ENCODE measurements at regions not wholly inside any gene's neighbourhood (a gene's known extent, or its start where the extent isn't known, plus 50 kb on each side); places are given as distances from the start of the nearest gene placed in this dataset.

DNA sequence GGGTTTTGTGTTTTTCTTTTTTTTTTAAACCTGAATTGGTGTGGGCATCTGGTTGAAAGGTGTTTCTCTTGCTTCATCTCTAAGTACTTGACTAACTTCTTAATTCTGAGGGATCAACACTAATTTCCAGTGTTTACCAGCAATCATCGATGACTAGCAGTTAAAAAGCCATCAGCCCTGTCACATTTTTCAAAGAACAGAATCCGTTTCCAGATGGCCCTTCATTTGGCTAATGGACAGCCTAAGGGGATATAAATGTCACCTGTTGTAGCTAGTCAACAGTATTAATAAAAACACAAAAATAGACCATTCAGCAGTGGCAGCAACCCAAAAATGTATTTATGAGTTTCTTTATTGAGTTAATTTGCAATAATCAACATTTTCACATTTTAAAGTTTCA lies 1076.5 kb downstream of the MAT2B start:
- Mint-ChIP-seq H3K36me3 (ENCODE audit: low read depth) (no peaks in the 10 kb centered on the region), H3K4me3 (no peak overlapping the region), H3K27me3 (ENCODE audit: insufficient read depth) (no peaks in the 10 kb centered on the region), H3K4me1 (peaks cover 1% of the 10 kb centered on the region), H3K9me3 (no peaks in the 10 kb centered on the region), H3K27ac (no peak overlapping the region)
- TF ChIP-seq, protein P1, sequence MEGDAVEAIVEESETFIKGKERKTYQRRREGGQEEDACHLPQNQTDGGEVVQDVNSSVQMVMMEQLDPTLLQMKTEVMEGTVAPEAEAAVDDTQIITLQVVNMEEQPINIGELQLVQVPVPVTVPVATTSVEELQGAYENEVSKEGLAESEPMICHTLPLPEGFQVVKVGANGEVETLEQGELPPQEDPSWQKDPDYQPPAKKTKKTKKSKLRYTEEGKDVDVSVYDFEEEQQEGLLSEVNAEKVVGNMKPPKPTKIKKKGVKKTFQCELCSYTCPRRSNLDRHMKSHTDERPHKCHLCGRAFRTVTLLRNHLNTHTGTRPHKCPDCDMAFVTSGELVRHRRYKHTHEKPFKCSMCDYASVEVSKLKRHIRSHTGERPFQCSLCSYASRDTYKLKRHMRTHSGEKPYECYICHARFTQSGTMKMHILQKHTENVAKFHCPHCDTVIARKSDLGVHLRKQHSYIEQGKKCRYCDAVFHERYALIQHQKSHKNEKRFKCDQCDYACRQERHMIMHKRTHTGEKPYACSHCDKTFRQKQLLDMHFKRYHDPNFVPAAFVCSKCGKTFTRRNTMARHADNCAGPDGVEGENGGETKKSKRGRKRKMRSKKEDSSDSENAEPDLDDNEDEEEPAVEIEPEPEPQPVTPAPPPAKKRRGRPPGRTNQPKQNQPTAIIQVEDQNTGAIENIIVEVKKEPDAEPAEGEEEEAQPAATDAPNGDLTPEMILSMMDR (conservative IDR thresholded peaks at IDR 0.05): no peak
- WGBS, 2 experiments (ENCODE audit: insufficient coverage in 1 of 2, insufficient read length in 1 of 2): 70 to 93% methylated on average over 1 to 2 of the region's 2 CpGs
- Histone ChIP-seq H3K36me3 (ENCODE audit: control insufficient read depth, insufficient read depth, low read length) (no peaks in the 10 kb centered on the region), H3K9me3 (ENCODE audit: control insufficient read depth, low read length) (no peaks in the 10 kb centered on the region), H3K4me3 (ENCODE audit: low read length) (no peak overlapping the region), H3K4me1 (ENCODE audit: control insufficient read depth, insufficient read depth, low read length) (no peaks in the 10 kb centered on the region), H3K27me3 (ENCODE audit: control insufficient read depth, insufficient read depth, low read length, poor library complexity, severe bottlenecking) (no peaks in the 10 kb centered on the region), H3K27ac (ENCODE audit: low read depth, low read length) (no peak overlapping the region), H3K9ac (ENCODE audit: extremely low read depth, low read length, poor library complexity, severe bottlenecking) (no peak overlapping the region)
- no peak for DNase-seq

- DNase-seq: no peak
- no peak overlapping the region for H3K27ac ChIP-seq (ENCODE audit: low read depth, low read length)
- no peaks in the 10 kb centered on the region for H3K4me1 Mint-ChIP-seq
- H3K27me3 ChIP-seq (ENCODE audit: control insufficient read depth, insufficient read depth, low read length, poor library complexity, severe bottlenecking): no peaks in the 10 kb centered on the region
- no peak overlapping the region for H3K27ac Mint-ChIP-seq
- H3K9me3 ChIP-seq (ENCODE audit: control insufficient read depth, low read length): no peaks in the 10 kb centered on the region
- no peaks in the 10 kb centered on the region for H3K36me3 ChIP-seq (ENCODE audit: control insufficient read depth, insufficient read depth, low read length)
- no peaks in the 10 kb centered on the region for H3K9me3 Mint-ChIP-seq
- H3K4me3 Mint-ChIP-seq: no peak overlapping the region
- no peaks in the 10 kb centered on the region for H3K27me3 Mint-ChIP-seq (ENCODE audit: insufficient read depth)
- no peak overlapping the region for H3K9ac ChIP-seq (ENCODE audit: extremely low read depth, low read length, poor library complexity, severe bottlenecking)
- no peaks in the 10 kb centered on the region for H3K4me1 ChIP-seq (ENCODE audit: control insufficient read depth, insufficient read depth, low read length)
- no peak overlapping the region for H3K4me3 ChIP-seq (ENCODE audit: low read length)
- no peaks in the 10 kb centered on the region for H3K36me3 Mint-ChIP-seq (ENCODE audit: low read depth)
- TF ChIP-seq, protein P1 (conservative IDR thresholded peaks at IDR 0.05): no peak
Observed at GRCh38 chr5:164593982-164594381, 1088.6 kb downstream of the MAT2B start.

GRCh38 chr5:164597293-164597900 lies 1092.0 kb downstream of the MAT2B start:
- Histone ChIP-seq H3K9me3 (ENCODE audit: control insufficient read depth, low read length) (no peaks in the 10 kb centered on the region), H3K9ac (ENCODE audit: extremely low read depth, low read length, poor library complexity, severe bottlenecking) (no peak overlapping the region), H3K4me3 (ENCODE audit: low read length) (no peak overlapping the region), H3K27ac (ENCODE audit: low read depth, low read length) (no peak overlapping the region), H3K27me3 (ENCODE audit: control insufficient read depth, insufficient read depth, low read length, poor library complexity, severe bottlenecking) (no peaks in the 10 kb centered on the region), H3K4me1 (ENCODE audit: control insufficient read depth, insufficient read depth, low read length) (no peaks in the 10 kb centered on the region), H3K36me3 (ENCODE audit: control insufficient read depth, insufficient read depth, low read length) (no peaks in the 10 kb centered on the region)
- 61% methylated on average over 5 of the region's 5 CpGs; no CpG with 5 or more reads in 1 of the 2 experiments for WGBS, 2 experiments (ENCODE audit: insufficient coverage in 1 of 2, insufficient read length in 1 of 2)
- peak; percentile 68 for DNase-seq
- no peak overlapping the region for H3K27ac Mint-ChIP-seq
- no peaks in the 10 kb centered on the region for H3K36me3 Mint-ChIP-seq (ENCODE audit: low read depth)
- H3K27me3 Mint-ChIP-seq (ENCODE audit: insufficient read depth): no peaks in the 10 kb centered on the region
- H3K4me1 Mint-ChIP-seq: no peaks in the 10 kb centered on the region
- H3K4me3 Mint-ChIP-seq: no peak overlapping the region
- TF ChIP-seq, protein P1 (conservative IDR thresholded peaks at IDR 0.05): peak; percentile 82
- peaks cover 7% of the 10 kb centered on the region for H3K9me3 Mint-ChIP-seq

All from endodermal cell (in vitro differentiated cells).